ENCODE measurements at regions not wholly inside any gene's neighbourhood (a gene's known extent, or its start where the extent isn't known, plus 50 kb on each side); places are given as distances from the start of the nearest gene placed in this dataset.
"Not testable (repeated sequence)": the region's sequence is repeated elsewhere in the genome, so short reads cannot be mapped to it uniquely, and the experiment has no call there.

DNA sequence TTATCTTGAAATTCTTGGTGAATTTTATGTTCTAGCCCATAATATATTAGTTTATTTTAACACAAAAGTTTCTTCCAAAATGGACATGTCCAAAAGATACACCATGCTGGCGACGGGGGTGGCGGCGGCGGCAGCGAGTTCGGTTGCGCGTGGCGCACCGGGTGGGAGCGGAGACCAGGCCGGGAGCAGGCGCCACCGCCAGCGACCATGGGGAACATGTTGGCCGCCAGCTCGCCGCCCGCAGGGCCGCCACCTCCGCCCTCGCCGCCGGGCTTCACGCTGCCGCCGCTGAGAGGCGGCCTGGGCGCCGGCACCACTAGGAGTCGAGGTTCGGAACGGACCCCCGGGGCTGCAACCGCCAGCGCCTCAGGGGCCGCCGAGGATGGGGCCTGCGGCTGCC lies 167.2 kb downstream of the POTEG start:
- H3K23ac ChIP-seq (ENCODE audit: insufficient read length); H3K56ac ChIP-seq (replicated peaks; ENCODE audit: insufficient read length, low read depth, low read length); H3K79me1 ChIP-seq (ENCODE audit: low read depth, low read length); H3K9ac ChIP-seq (replicated peaks in 1 of 4; ENCODE audit: extremely low read depth in 1 of 4, low read depth in 3 of 4, low read length in 3 of 4); H3K4me2 ChIP-seq (ENCODE audit: insufficient read depth in 1 of 2, low read depth in 2 of 2, low read length in 2 of 2); H2BK12ac ChIP-seq (ENCODE audit: low read depth, low read length); H2BK20ac ChIP-seq (ENCODE audit: low read length); H3K4me3 ChIP-seq (ENCODE audit: extremely low read depth in 1 of 4, insufficient read depth in 2 of 4, low read depth in 3 of 4, low read length in 4 of 4); H4K8ac ChIP-seq (ENCODE audit: extremely low read depth, insufficient read depth, low read length); H4K91ac ChIP-seq (replicated peaks; ENCODE audit: insufficient read length, low read length); H2BK15ac ChIP-seq (ENCODE audit: low read length); H3K27me3 ChIP-seq (replicated peaks in 1 of 4; ENCODE audit: control insufficient read depth in 3 of 4, extremely low read depth in 1 of 4, insufficient read depth in 3 of 4, low read length in 3 of 4); H2BK5ac ChIP-seq (ENCODE audit: low read depth, low read length); H2AFZ ChIP-seq (ENCODE audit: low read length); H4K5ac ChIP-seq (ENCODE audit: insufficient read length, low read depth, low read length); H3K18ac ChIP-seq (ENCODE audit: extremely low read depth, low read length); H3K4me1 ChIP-seq (replicated peaks in 1 of 4; ENCODE audit: control insufficient read depth in 3 of 4, insufficient read depth in 4 of 4, low read length in 3 of 4); DNase-seq (ENCODE audit: low read depth in 1 of 2, low spot score in 2 of 2); H3K79me2 ChIP-seq (ENCODE audit: control insufficient read depth in 1 of 2, insufficient read depth in 2 of 2, low read length in 2 of 2); H2AK5ac ChIP-seq (ENCODE audit: low read depth, low read length); H3K23me2 ChIP-seq (ENCODE audit: low read depth, low read length); H3K27ac ChIP-seq (ENCODE audit: low read depth, low read length); H3K14ac ChIP-seq (ENCODE audit: insufficient read length); POLR2A ChIA-PET (ENCODE audit: partially characterized antibody); H2BK120ac ChIP-seq (replicated peaks; ENCODE audit: low read depth, low read length); FAIRE-seq; H4K20me1 ChIP-seq (replicated peaks in 1 of 2; ENCODE audit: control insufficient read depth in 1 of 2, insufficient read depth in 2 of 2, low read length in 2 of 2); H3K36me3 ChIP-seq (ENCODE audit: control insufficient read depth in 2 of 4, insufficient read depth in 4 of 4, low read length in 3 of 4); H3K4ac ChIP-seq (replicated peaks; ENCODE audit: insufficient read length, low read depth, low read length); CTCF ChIA-PET (ENCODE audit: partially characterized antibody); H3K9me3 ChIP-seq (ENCODE audit: insufficient read depth in 2 of 2, low read depth in 1 of 2, low read length in 1 of 2): not testable (repeated sequence)
- WGBS, 2 experiments (ENCODE audit: extremely low coverage in 1 of 2, insufficient coverage in 1 of 2, insufficient read length in 1 of 2, insufficient replicate concordance in 2 of 2, low coverage in 1 of 2, low lambda C conversion rate in 2 of 2, missing lambda C conversion rate in 1 of 2), result no CpG with 5 or more reads among the region's 40 CpGs

DNA sequence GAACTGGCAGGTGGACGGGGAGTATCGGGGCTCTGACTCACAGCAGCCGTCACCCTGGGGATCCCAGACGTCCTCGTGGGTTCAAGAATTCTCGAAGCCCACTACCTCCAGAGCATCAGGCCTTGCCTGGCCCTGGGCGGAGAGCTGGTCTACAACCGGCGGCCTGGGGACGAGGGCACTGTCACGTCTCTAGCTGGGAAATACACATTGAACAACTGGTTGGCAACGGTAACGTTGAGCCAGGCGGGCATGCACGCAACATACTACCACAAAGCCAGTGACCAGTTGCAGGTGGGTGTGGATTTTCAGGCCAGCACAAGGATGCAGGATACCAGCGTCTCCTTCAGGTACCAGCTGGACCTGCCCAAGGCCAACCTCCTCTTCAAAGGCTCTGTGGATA lies 166.5 kb downstream of the POTEG start:
- WGBS, 2 experiments (ENCODE audit: extremely low coverage in 1 of 2, insufficient coverage in 1 of 2, insufficient read length in 1 of 2, insufficient replicate concordance in 2 of 2, low coverage in 1 of 2, low lambda C conversion rate in 2 of 2, missing lambda C conversion rate in 1 of 2), result 91% methylated on average over 9 of the region's 16 CpGs; no CpG with 5 or more reads in 1 of the 2 experiments
- H3K4ac ChIP-seq (replicated peaks; ENCODE audit: insufficient read length, low read depth, low read length); CTCF ChIA-PET (ENCODE audit: partially characterized antibody); H2BK5ac ChIP-seq (ENCODE audit: low read depth, low read length); H2BK120ac ChIP-seq (replicated peaks; ENCODE audit: low read depth, low read length); H2BK12ac ChIP-seq (ENCODE audit: low read depth, low read length); H4K91ac ChIP-seq (replicated peaks; ENCODE audit: insufficient read length, low read length); H3K18ac ChIP-seq (ENCODE audit: extremely low read depth, low read length); H3K56ac ChIP-seq (replicated peaks; ENCODE audit: insufficient read length, low read depth, low read length); H3K79me1 ChIP-seq (ENCODE audit: low read depth, low read length); H3K23ac ChIP-seq (ENCODE audit: insufficient read length); H2BK20ac ChIP-seq (ENCODE audit: low read length); H2BK15ac ChIP-seq (ENCODE audit: low read length); FAIRE-seq; H3K9me3 ChIP-seq (ENCODE audit: insufficient read depth in 2 of 2, low read depth in 1 of 2, low read length in 1 of 2); H2AFZ ChIP-seq (ENCODE audit: low read length); H2AK5ac ChIP-seq (ENCODE audit: low read depth, low read length); H3K14ac ChIP-seq (ENCODE audit: insufficient read length); H3K79me2 ChIP-seq (ENCODE audit: control insufficient read depth in 1 of 2, insufficient read depth in 2 of 2, low read length in 2 of 2); H3K4me2 ChIP-seq (ENCODE audit: insufficient read depth in 1 of 2, low read depth in 2 of 2, low read length in 2 of 2); H3K9ac ChIP-seq (replicated peaks in 1 of 4; ENCODE audit: extremely low read depth in 1 of 4, low read depth in 3 of 4, low read length in 3 of 4); H4K8ac ChIP-seq (ENCODE audit: extremely low read depth, insufficient read depth, low read length); DNase-seq (ENCODE audit: low read depth in 1 of 2, low spot score in 2 of 2); H4K5ac ChIP-seq (ENCODE audit: insufficient read length, low read depth, low read length); H3K23me2 ChIP-seq (ENCODE audit: low read depth, low read length); H3K27ac ChIP-seq (ENCODE audit: low read depth, low read length); H3K27me3 ChIP-seq (replicated peaks in 1 of 4; ENCODE audit: control insufficient read depth in 3 of 4, extremely low read depth in 1 of 4, insufficient read depth in 3 of 4, low read length in 3 of 4); H3K4me1 ChIP-seq (replicated peaks in 1 of 4; ENCODE audit: control insufficient read depth in 3 of 4, insufficient read depth in 4 of 4, low read length in 3 of 4); H3K36me3 ChIP-seq (ENCODE audit: control insufficient read depth in 2 of 4, insufficient read depth in 4 of 4, low read length in 3 of 4); POLR2A ChIA-PET (ENCODE audit: partially characterized antibody); H4K20me1 ChIP-seq (replicated peaks in 1 of 2; ENCODE audit: control insufficient read depth in 1 of 2, insufficient read depth in 2 of 2, low read length in 2 of 2); H3K4me3 ChIP-seq (ENCODE audit: extremely low read depth in 1 of 4, insufficient read depth in 2 of 4, low read depth in 3 of 4, low read length in 4 of 4): not testable (repeated sequence)
